ENCODE measurements at regions not wholly inside any gene's neighbourhood (a gene's known extent, or its start where the extent isn't known, plus 50 kb on each side); places are given as distances from the start of the nearest gene placed in this dataset.

DNA sequence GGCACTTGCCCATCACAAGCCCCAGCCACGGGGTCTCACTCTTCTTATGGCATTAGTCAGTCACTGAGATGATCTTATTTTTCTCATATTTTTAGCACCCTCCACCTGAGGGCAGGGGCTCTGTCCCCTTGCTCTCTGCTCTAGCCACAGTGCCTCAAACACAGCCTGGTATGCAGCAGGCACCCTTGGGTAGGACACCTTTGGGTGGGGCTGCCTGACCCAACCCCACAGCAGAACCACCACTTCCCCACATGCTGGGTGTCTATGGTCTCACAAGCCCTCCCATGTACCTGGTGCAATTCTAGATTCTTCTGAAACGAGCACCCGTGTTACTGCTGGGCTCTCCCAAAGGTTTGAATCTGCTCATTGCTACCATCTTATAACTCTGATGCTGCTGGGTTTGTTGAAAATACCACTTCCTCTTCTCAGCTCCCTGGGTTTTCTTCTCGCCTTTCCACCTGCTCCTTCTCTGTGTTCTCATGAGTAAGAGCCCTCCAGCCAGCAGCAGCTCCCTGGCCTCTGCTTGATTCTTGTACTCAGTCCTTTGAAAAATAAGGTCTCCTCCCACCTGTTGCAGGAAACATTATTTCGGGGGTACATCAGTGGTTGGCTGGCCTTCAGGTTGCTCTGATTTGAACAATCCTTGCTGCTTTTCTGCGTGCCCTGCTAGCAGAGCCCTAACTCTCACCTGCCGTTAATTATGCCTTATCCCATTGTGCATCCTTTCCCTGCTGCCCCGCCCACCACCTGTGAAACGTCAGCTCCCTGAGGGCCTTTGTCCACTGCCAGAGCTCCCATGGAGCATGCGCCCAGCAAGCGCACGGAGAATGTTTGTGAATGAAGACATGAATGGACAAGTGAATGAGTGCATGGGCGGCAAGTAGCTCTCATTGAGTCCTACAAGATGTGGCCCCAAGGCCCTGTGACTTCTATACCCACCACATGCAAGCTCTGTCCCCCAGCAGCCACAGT lies 1181.6 kb downstream of the TBC1D22A start:
- peaks cover 8% of the 10 kb centered on the region for H3K36me3 Mint-ChIP-seq (ENCODE audit: low read depth)
- DNase-seq: no peak
- H3K4me1 Mint-ChIP-seq (ENCODE audit: low read depth): no peaks in the 10 kb centered on the region
- no peaks in the 10 kb centered on the region; the same call in 1 of the 2 replicates for H3K27me3 Mint-ChIP-seq (ENCODE audit: insufficient read depth)
- peaks cover 66% of the 10 kb centered on the region for H3K9me3 Mint-ChIP-seq
- H3K4me3 Mint-ChIP-seq: no peak overlapping the region
- TF ChIP-seq, protein P1, sequence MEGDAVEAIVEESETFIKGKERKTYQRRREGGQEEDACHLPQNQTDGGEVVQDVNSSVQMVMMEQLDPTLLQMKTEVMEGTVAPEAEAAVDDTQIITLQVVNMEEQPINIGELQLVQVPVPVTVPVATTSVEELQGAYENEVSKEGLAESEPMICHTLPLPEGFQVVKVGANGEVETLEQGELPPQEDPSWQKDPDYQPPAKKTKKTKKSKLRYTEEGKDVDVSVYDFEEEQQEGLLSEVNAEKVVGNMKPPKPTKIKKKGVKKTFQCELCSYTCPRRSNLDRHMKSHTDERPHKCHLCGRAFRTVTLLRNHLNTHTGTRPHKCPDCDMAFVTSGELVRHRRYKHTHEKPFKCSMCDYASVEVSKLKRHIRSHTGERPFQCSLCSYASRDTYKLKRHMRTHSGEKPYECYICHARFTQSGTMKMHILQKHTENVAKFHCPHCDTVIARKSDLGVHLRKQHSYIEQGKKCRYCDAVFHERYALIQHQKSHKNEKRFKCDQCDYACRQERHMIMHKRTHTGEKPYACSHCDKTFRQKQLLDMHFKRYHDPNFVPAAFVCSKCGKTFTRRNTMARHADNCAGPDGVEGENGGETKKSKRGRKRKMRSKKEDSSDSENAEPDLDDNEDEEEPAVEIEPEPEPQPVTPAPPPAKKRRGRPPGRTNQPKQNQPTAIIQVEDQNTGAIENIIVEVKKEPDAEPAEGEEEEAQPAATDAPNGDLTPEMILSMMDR (IDR thresholded peaks at IDR 0.05): no peak
- H3K27ac Mint-ChIP-seq: no peak overlapping the region

DNA sequence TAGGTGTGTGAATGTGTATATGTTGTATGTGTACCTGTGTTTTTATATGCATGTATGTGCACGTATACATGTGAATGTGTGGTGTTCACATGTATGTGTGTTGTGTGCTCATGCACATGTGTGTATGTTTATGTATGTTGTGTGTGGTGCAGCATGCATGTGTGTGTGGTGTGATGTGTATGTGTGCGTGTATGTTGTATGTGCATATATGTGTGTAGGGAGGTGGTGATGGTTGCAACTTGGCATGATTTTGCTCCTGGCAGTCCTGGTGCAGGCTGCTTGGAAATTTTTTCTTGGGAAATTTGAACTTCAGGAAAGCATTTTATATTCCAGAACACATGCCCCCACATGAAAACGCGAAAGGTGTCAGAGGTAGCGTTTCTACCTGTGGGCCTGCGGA lies 1177.8 kb downstream of the TBC1D22A start:
- H3K4me3 Mint-ChIP-seq: no peak overlapping the region
- no peak overlapping the region for H3K27ac Mint-ChIP-seq
- no peaks in the 10 kb centered on the region for H3K4me1 Mint-ChIP-seq (ENCODE audit: low read depth)
- H3K27me3 Mint-ChIP-seq (ENCODE audit: insufficient read depth): no peaks in the 10 kb centered on the region
- H3K36me3 Mint-ChIP-seq (ENCODE audit: low read depth): peaks cover 13% of the 10 kb centered on the region
- TF ChIP-seq, protein P1 (IDR thresholded peaks at IDR 0.05): no peak
- H3K9me3 Mint-ChIP-seq: peaks cover 54% of the 10 kb centered on the region
- DNase-seq: no peak

DNA sequence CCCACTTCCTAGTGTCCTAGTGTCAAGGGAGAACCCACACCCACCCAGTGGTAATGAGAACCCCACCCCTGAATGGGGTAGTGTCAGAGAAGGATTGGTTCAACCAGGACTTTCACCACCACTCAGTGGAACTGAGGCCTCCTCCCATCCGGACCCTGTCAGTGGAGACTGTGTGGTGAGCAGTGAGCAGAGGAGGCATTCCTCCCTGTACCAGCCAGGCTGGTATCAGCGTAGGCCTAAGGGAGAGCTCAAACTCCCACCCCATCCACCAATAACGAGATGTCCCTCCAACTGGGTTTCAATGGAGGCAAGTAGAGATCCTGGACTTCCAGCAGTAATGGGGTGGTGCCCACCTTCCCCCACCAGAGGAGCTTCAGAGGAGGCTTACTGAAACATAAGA lies 1171.4 kb downstream of the TBC1D22A start:
- Mint-ChIP-seq H3K4me3 (no peak overlapping the region), H3K36me3 (ENCODE audit: low read depth) (0 out of 2 replicates have a peak, but pooled peaks cover 9% of the 10 kb centered on the region), H3K27ac (no peak overlapping the region), H3K9me3 (peaks cover 69% of the 10 kb centered on the region), H3K27me3 (ENCODE audit: insufficient read depth) (no peaks in the 10 kb centered on the region), H3K4me1 (ENCODE audit: low read depth) (no peaks in the 10 kb centered on the region)
- TF ChIP-seq, protein P1 (IDR thresholded peaks at IDR 0.05): no peak
- no peak for DNase-seq

DNA sequence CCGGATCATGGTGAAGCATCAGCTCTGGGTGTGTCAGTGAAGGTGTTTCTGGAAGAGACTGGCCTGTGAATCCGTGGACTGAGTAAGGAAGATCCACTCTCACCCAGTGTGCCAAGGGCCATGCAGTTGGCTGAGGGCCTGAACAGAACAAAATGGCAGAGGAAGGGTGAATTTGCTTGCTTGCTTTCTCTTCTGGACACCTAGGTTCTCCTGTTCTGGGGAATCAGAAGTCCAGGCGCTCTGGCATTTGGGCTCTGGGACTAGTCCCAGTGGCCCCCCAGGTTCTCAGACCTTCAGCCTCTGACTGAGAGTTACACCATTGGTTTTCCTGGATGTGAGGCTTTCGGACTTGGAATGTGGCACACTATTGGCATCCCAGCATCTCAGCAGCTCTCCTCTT lies 1170.8 kb downstream of the TBC1D22A start:
- 0 out of 2 replicates have a peak, but pooled peaks cover 10% of the 10 kb centered on the region for H3K36me3 Mint-ChIP-seq (ENCODE audit: low read depth)
- TF ChIP-seq, protein P1 (IDR thresholded peaks at IDR 0.05): no peak
- H3K27ac Mint-ChIP-seq: no peak overlapping the region
- no peaks in the 10 kb centered on the region for H3K4me1 Mint-ChIP-seq (ENCODE audit: low read depth)
- H3K27me3 Mint-ChIP-seq (ENCODE audit: insufficient read depth): no peaks in the 10 kb centered on the region
- no peak overlapping the region for H3K4me3 Mint-ChIP-seq
- H3K9me3 Mint-ChIP-seq: peaks cover 72% of the 10 kb centered on the region
- DNase-seq: no peak

DNA sequence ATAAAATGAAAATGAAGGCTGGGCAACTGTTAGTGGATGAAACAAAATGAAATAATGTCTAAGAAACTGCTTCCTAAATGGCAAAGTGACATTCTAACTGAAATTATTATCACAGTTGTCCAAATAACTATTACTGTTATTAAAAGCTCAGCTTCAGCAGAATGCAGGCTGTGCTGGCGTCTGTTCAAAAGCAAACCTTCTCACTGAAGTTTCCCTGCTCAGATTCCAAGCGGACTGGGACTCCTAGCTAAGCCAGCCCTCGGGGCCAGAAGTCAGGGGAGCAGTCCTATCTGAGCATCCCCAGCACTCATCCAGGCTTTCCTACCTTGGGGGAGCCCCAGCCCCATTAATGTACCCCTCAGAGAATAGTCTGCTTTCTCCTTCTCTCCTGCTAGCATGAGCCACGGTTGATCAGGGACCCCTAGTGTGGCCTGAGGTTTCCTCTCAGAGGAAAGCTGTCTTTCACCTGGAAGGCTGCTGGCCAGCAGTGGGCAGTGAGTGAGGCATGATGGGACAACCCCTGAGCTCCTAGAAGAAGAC lies 1167.3 kb downstream of the TBC1D22A start:
- peaks cover 17% of the 10 kb centered on the region; the same call in 1 of the 2 replicates for H3K36me3 Mint-ChIP-seq (ENCODE audit: low read depth)
- TF ChIP-seq, protein P1 (IDR thresholded peaks at IDR 0.05): no peak
- H3K9me3 Mint-ChIP-seq: peaks cover 85% of the 10 kb centered on the region
- H3K4me1 Mint-ChIP-seq (ENCODE audit: low read depth): no peaks in the 10 kb centered on the region
- no peak for DNase-seq
- no peak overlapping the region for H3K27ac Mint-ChIP-seq
- H3K4me3 Mint-ChIP-seq: no peak overlapping the region
- no peaks in the 10 kb centered on the region for H3K27me3 Mint-ChIP-seq (ENCODE audit: insufficient read depth)
